H1 (cell line): ENCODE measurements at regions not wholly inside any gene's neighbourhood (a gene's known extent, or its start where the extent isn't known, plus 50 kb on each side); places are given as distances from the start of the nearest gene placed in this dataset.

ENCODE experiments used
- CTCF ChIA-PET: fragments of 300-600 bp; sonication (Branson Sonifier 250); formaldehyde crosslinking; loops from one replicate; lab custom pipeline; 2021; ENCODE audit not compliant: partially characterized antibody; lab: Charles Lee
- POLR2A ChIA-PET: fragments of 300-600 bp; sonication (Branson Sonifier 250); formaldehyde crosslinking; loops from one replicate; lab custom pipeline; 2021; ENCODE audit warnings: inconsistent platforms; ENCODE audit not compliant: partially characterized antibody; lab: Charles Lee
- DNase-seq, 2 experiments: peaks; one replicate each; pipeline versions ENCODE4 v3.0.0 to v3.0.0-alpha.2; 2010 to 2022; ENCODE audit warnings: low spot score in 2 of 2, low read depth in 1 of 2, mixed read lengths in 1 of 2
- FAIRE-seq: peaks from 2 replicates; lab custom pipeline; 2011; peaks lifted over from hg19 to GRCh38; lab: Jason Lieb, UNC
- H2AFZ ChIP-seq: 2 replicates; pipeline ENCODE4 v1.8.1; 2012; ENCODE audit warnings: low read length, inconsistent platforms
- H2AK5ac ChIP-seq: 2 replicates; pipeline ENCODE4 v1.6.1; 2013; ENCODE audit warnings: low read depth, low read length
- H2BK120ac ChIP-seq: replicated peaks from 2 replicates; pipeline ENCODE3; 2013; ENCODE audit warnings: low read depth, low read length, inconsistent platforms
- H2BK12ac ChIP-seq: 2 replicates; pipeline ENCODE4 v1.6.1; 2013; ENCODE audit warnings: low read depth, low read length
- H2BK15ac ChIP-seq: 2 replicates; pipeline ENCODE4 v1.6.1; 2013; ENCODE audit warnings: low read length
- H2BK20ac ChIP-seq: 2 replicates; pipeline ENCODE4 v1.6.1; 2013; ENCODE audit warnings: low read length
- H2BK5ac ChIP-seq: 2 replicates; pipeline ENCODE4 v1.6.1; 2013; ENCODE audit warnings: low read depth, low read length
- H3K14ac ChIP-seq: 2 replicates; pipeline ENCODE4 v1.6.1; 2013; ENCODE audit warnings: inconsistent platforms; ENCODE audit not compliant: insufficient read length
- H3K18ac ChIP-seq: 2 replicates; pipeline ENCODE4 v1.6.1; 2013; ENCODE audit warnings: low read length; ENCODE audit errors: extremely low read depth
- H3K23ac ChIP-seq: 2 replicates; pipeline ENCODE4 v1.6.1; 2013; ENCODE audit warnings: inconsistent platforms; ENCODE audit not compliant: insufficient read length
- H3K23me2 ChIP-seq: 2 replicates; pipeline ENCODE4 v1.6.1; 2013; ENCODE audit warnings: low read depth, low read length
- H3K27ac ChIP-seq: 2 replicates; pipeline ENCODE4 v1.6.1; 2011; ENCODE audit warnings: low read depth, low read length, inconsistent platforms
- H3K27me3 ChIP-seq, 4 experiments: replicated peaks in 1 of 4; 1 replicate in 1 of 4; 2 replicates in 3 of 4; pipeline versions ENCODE4 v1.6.1 to v1.8.1; 2011 to 2013; ENCODE audit warnings: low read length in 3 of 4, mild to moderate bottlenecking in 3 of 4, inconsistent platforms in 2 of 4, mixed read lengths in 2 of 4, moderate library complexity in 1 of 4; ENCODE audit not compliant: control insufficient read depth in 3 of 4, insufficient read depth in 3 of 4; ENCODE audit errors: extremely low read depth in 1 of 4
- H3K36me3 ChIP-seq, 4 experiments: 2 replicates each; pipeline versions ENCODE4 v1.6.1 to v1.8.1; 2011 to 2013; ENCODE audit warnings: mild to moderate bottlenecking in 4 of 4, low read length in 3 of 4, moderate library complexity in 2 of 4, control low read depth in 1 of 4, inconsistent platforms in 1 of 4; ENCODE audit not compliant: insufficient read depth in 4 of 4, control insufficient read depth in 2 of 4
- H3K4ac ChIP-seq: replicated peaks from 2 replicates; pipeline ENCODE3; 2013; ENCODE audit warnings: low read length, low read depth, mixed read lengths, inconsistent platforms; ENCODE audit not compliant: insufficient read length
- H3K4me1 ChIP-seq, 4 experiments: replicated peaks in 1 of 4; 1 replicate in 1 of 4; 2 replicates in 3 of 4; pipeline versions ENCODE4 v1.6.1 to v1.8.1; 2011 to 2013; ENCODE audit warnings: low read length in 3 of 4, inconsistent platforms in 2 of 4, mixed read lengths in 1 of 4; ENCODE audit not compliant: insufficient read depth in 4 of 4, control insufficient read depth in 3 of 4
- H3K4me2 ChIP-seq, 2 experiments: 2 replicates each; pipeline versions ENCODE4 v1.6.1 to v1.8.1; 2011 to 2013; ENCODE audit warnings: low read depth in 2 of 2, low read length in 2 of 2, control low read depth in 1 of 2, inconsistent platforms in 1 of 2, mild to moderate bottlenecking in 1 of 2; ENCODE audit not compliant: insufficient read depth in 1 of 2
- H3K4me3 ChIP-seq, 4 experiments: fragments of 200-600, 300-600 bp in 1 of 4; sonication (generic), shearing (Covaris generic), sonication (Bioruptor Twin) in 1 of 4; 2 replicates each; pipeline versions ENCODE4 v1.5.1 to v1.8.1; 2011 to 2016; ENCODE audit warnings: low read length in 4 of 4, low read depth in 3 of 4, control low read depth in 2 of 4, inconsistent platforms in 2 of 4, mild to moderate bottlenecking in 2 of 4, mixed read lengths in 1 of 4, moderate library complexity in 1 of 4; ENCODE audit not compliant: insufficient read depth in 2 of 4; ENCODE audit errors: extremely low read depth in 1 of 4
- H3K56ac ChIP-seq: replicated peaks from 2 replicates; pipeline ENCODE3; 2013; ENCODE audit warnings: low read depth, mild to moderate bottlenecking, mixed read lengths, low read length, inconsistent platforms; ENCODE audit not compliant: insufficient read length
- H3K79me1 ChIP-seq: 2 replicates; pipeline ENCODE4 v1.6.1; 2013; ENCODE audit warnings: low read depth, low read length, control low read depth
- H3K79me2 ChIP-seq, 2 experiments: 2 replicates each; pipeline versions ENCODE4 v1.6.1 to v1.8.1; 2012 to 2013; ENCODE audit warnings: low read length in 2 of 2, mild to moderate bottlenecking in 2 of 2, inconsistent platforms in 1 of 2; ENCODE audit not compliant: insufficient read depth in 2 of 2, control insufficient read depth in 1 of 2
- H3K9ac ChIP-seq, 4 experiments: replicated peaks in 1 of 4; 1 replicate in 1 of 4; 2 replicates in 3 of 4; pipeline versions ENCODE4 v1.6.1 to v1.8.1; 2011 to 2013; ENCODE audit warnings: low read depth in 3 of 4, low read length in 3 of 4, control low read depth in 2 of 4, mild to moderate bottlenecking in 2 of 4, moderate library complexity in 2 of 4, inconsistent platforms in 1 of 4; ENCODE audit errors: extremely low read depth in 1 of 4
- H3K9me3 ChIP-seq, 2 experiments: 2 replicates each; pipeline versions ENCODE4 v1.6.1 to v1.8.1; 2012 to 2013; ENCODE audit warnings: mild to moderate bottlenecking in 2 of 2, moderate library complexity in 2 of 2, control low read depth in 1 of 2, inconsistent platforms in 1 of 2, low read depth in 1 of 2, low read length in 1 of 2, mixed read lengths in 1 of 2; ENCODE audit not compliant: insufficient read depth in 2 of 2
- H4K20me1 ChIP-seq, 2 experiments: replicated peaks in 1 of 2; 2 replicates each; pipeline versions ENCODE3 to v1.8.1; 2011 to 2013; ENCODE audit warnings: inconsistent platforms in 2 of 2, low read length in 2 of 2, mild to moderate bottlenecking in 1 of 2; ENCODE audit not compliant: insufficient read depth in 2 of 2, control insufficient read depth in 1 of 2
- H4K5ac ChIP-seq: 2 replicates; pipeline ENCODE4 v1.6.1; 2013; ENCODE audit warnings: low read length, low read depth, mixed read lengths, inconsistent platforms; ENCODE audit not compliant: insufficient read length
- H4K8ac ChIP-seq: 2 replicates; pipeline ENCODE4 v1.8.0; 2013; ENCODE audit warnings: mild to moderate bottlenecking, moderate library complexity, low read length, inconsistent platforms; ENCODE audit not compliant: insufficient read depth; ENCODE audit errors: extremely low read depth
- H4K91ac ChIP-seq: replicated peaks from 2 replicates; pipeline ENCODE3; 2013; ENCODE audit warnings: low read length, mixed read lengths, inconsistent platforms; ENCODE audit not compliant: insufficient read length
- CBX5 ChIP-seq: fragments of 300-800, 300-1000 bp; sonication (generic); IDR thresholded peaks from 2 replicates; pipeline ENCODE4 v1.7.1; 2016; ENCODE audit warnings: antibody characterized with exemption, low read length, low read depth
- CBX8 ChIP-seq: fragments of 300-800, 300-1000 bp; sonication (generic); IDR thresholded peaks from 2 replicates; pipeline ENCODE4 v1.7.1; 2016; ENCODE audit warnings: low read depth, low read length, borderline replicate concordance
- CTCF ChIP-seq, 3 experiments: IDR thresholded peaks; 1 replicate in 2 of 3; 2 replicates in 1 of 3; pipeline versions ENCODE4 v1.5.1 to v1.6.1; 2011; ENCODE audit warnings: low read length in 3 of 3, mild to moderate bottlenecking in 3 of 3, inconsistent platforms in 2 of 3, low read depth in 1 of 3, moderate library complexity in 1 of 3; ENCODE audit not compliant: insufficient read depth in 1 of 3; ENCODE audit errors: control extremely low read depth in 1 of 3
- KDM1A ChIP-seq: fragments of 200-600, 300-600 bp; sonication (generic); IDR thresholded peaks from 2 replicates; pipeline ENCODE4 v1.7.1; 2016; ENCODE audit warnings: mild to moderate bottlenecking, low read length, borderline replicate concordance
- KDM4A ChIP-seq: IDR thresholded peaks from one replicate; pipeline ENCODE4 v1.7.1; 2012; ENCODE audit warnings: low read depth, mild to moderate bottlenecking, moderate library complexity, low read length, inconsistent platforms; ENCODE audit not compliant: severe bottlenecking
- KDM5A ChIP-seq: fragments of 200-600 bp; IDR thresholded peaks from 2 replicates; pipeline ENCODE4 v1.7.1; 2012; ENCODE audit warnings: mild to moderate bottlenecking, low read length, inconsistent platforms, mixed read lengths
- NRF1 ChIP-seq: IDR thresholded peaks from 2 replicates; pipeline ENCODE4 v1.6.1; 2011; ENCODE audit warnings: mild to moderate bottlenecking, low read depth, low read length, improper control_type of control experiment
- POLR2AphosphoS5 ChIP-seq: IDR thresholded peaks from 2 replicates; pipeline ENCODE4 v1.6.1; 2011; ENCODE audit warnings: low read depth, low read length
- SAP30 ChIP-seq: fragments of 300-600 bp; sonication (generic); IDR thresholded peaks from 2 replicates; pipeline ENCODE4 v1.7.1; 2012; ENCODE audit warnings: low read length, moderate library complexity, mild to moderate bottlenecking, inconsistent platforms; ENCODE audit not compliant: insufficient read depth, insufficient replicate concordance
- SIX5 ChIP-seq: IDR thresholded peaks from 2 replicates; pipeline ENCODE4 v1.6.1; 2011; ENCODE audit warnings: mild to moderate bottlenecking, low read depth, low read length
- TAF1 ChIP-seq: IDR thresholded peaks from 2 replicates; pipeline ENCODE4 v1.6.1; 2011; ENCODE audit warnings: mild to moderate bottlenecking, low read depth, low read length
- TAF7 ChIP-seq: optimal IDR thresholded peaks from 2 replicates; pipeline ENCODE3; 2011; ENCODE audit warnings: low read depth, mild to moderate bottlenecking, inconsistent platforms, low read length, moderate library complexity, borderline replicate concordance
- WGBS, 2 experiments: shearing (Covaris generic) in 1 of 2; methylation state at CpG; one replicate each; pipeline versions ENCODE4 v1.1.6 to v1.1.7; 2013 to 2015; ENCODE audit warnings: low lambda C conversion rate in 2 of 2, mixed read lengths in 2 of 2, inconsistent platforms in 1 of 2, low coverage in 1 of 2, missing lambda C conversion rate in 1 of 2; ENCODE audit not compliant: insufficient replicate concordance in 2 of 2, insufficient coverage in 1 of 2, insufficient read length in 1 of 2; ENCODE audit errors: extremely low coverage in 1 of 2, missing lambda C conversion rate in 1 of 2; 5-methylcytosine and 5-hydroxymethylcytosine counted together

GRCh38 chr1:228685081-228685660 lies 50.1 kb upstream of the RHOU start:
- H3K14ac ChIP-seq = no peak overlapping the region
- no peaks in the 10 kb centered on the region for H3K9me3 ChIP-seq
- H3K23me2 ChIP-seq = no peaks in the 10 kb centered on the region
- FAIRE-seq (no peak), DNase-seq (no peak)
- H3K4ac ChIP-seq = no peak overlapping the region
- H3K4me2 ChIP-seq = no peak overlapping the region
- POLR2A ChIA-PET = no interaction called here
- H4K20me1 ChIP-seq = no peaks in the 10 kb centered on the region
- no peak overlapping the region for H4K5ac ChIP-seq
- no peak overlapping the region for H3K27ac ChIP-seq
- H2BK15ac ChIP-seq = no peak overlapping the region
- no peak overlapping the region for H2BK12ac ChIP-seq
- H3K18ac ChIP-seq = no peak overlapping the region
- 89% methylated on average over 1 of the region's 1 CpG; no CpG with 5 or more reads in 1 of the 2 experiments for WGBS, 2 experiments
- H4K91ac ChIP-seq = no peak overlapping the region
- H3K4me1 ChIP-seq = no peaks in the 10 kb centered on the region
- H3K36me3 ChIP-seq = no peaks in the 10 kb centered on the region
- H2BK120ac ChIP-seq = no peak overlapping the region
- no peak overlapping the region for H3K56ac ChIP-seq
- CTCF ChIA-PET = interaction anchor here (1.0 kb wide), 1 partner anchor 544 kb away, joined by 3 read pairs; no protein-coding TSS in a partner anchor
- no peak overlapping the region for H3K9ac ChIP-seq
- no peak overlapping the region for H2BK5ac ChIP-seq
- H3K27me3 ChIP-seq = no peaks in the 10 kb centered on the region
- no peak overlapping the region for H2BK20ac ChIP-seq
- no peak overlapping the region for H3K23ac ChIP-seq
- H2AK5ac ChIP-seq = no peak overlapping the region
- no peaks in the 10 kb centered on the region for H3K79me2 ChIP-seq
- no peaks in the 10 kb centered on the region for H3K79me1 ChIP-seq
- no peak overlapping the region for H2AFZ ChIP-seq
- H4K8ac ChIP-seq = no peak overlapping the region
- no peak overlapping the region for H3K4me3 ChIP-seq
- no peak for TF ChIP-seq KDM4A
- no peak for TF ChIP-seq TAF7
- TF ChIP-seq KDM5A = no peak
- TF ChIP-seq CBX8 = no peak
- no peak for TF ChIP-seq KDM1A
- TF ChIP-seq POLR2AphosphoS5 = no peak
- TF ChIP-seq SIX5 = no peak
- TF ChIP-seq TAF1 = no peak
- TF ChIP-seq CTCF (IDR thresholded peaks at IDR 0.05; ENCODE audit: control extremely low read depth in 1 of 3, insufficient read depth in 1 of 3, low read depth in 1 of 3, low read length in 3 of 3) = no peak
- no peak for TF ChIP-seq SAP30
- no peak for TF ChIP-seq NRF1
- no peak for TF ChIP-seq CBX5
